ENCODE measurements at regions not wholly inside any gene's neighbourhood (a gene's known extent, or its start where the extent isn't known, plus 50 kb on each side); places are given as distances from the start of the nearest gene placed in this dataset.

DNA sequence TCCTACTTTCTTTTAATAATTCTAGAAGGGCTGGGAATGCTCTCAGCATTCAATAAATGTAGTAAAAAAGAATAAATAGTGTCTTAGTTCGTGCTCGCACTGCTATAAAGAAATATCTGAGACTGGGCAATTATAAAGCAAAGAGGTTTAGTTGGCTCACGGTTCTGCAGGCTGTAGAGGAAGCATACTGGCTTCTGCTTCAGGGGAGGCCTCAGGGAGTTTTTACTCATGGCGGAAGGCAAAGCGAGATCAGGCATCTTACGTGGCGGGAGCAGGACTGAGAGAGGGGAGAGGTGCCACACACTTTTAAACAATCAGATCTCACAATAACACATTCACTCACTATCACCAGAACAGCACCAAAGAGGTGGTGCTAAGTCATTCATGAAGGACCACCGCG, 103.0 kb upstream of the UBE2E2 start:
- TF ChIP-seq, protein P1, sequence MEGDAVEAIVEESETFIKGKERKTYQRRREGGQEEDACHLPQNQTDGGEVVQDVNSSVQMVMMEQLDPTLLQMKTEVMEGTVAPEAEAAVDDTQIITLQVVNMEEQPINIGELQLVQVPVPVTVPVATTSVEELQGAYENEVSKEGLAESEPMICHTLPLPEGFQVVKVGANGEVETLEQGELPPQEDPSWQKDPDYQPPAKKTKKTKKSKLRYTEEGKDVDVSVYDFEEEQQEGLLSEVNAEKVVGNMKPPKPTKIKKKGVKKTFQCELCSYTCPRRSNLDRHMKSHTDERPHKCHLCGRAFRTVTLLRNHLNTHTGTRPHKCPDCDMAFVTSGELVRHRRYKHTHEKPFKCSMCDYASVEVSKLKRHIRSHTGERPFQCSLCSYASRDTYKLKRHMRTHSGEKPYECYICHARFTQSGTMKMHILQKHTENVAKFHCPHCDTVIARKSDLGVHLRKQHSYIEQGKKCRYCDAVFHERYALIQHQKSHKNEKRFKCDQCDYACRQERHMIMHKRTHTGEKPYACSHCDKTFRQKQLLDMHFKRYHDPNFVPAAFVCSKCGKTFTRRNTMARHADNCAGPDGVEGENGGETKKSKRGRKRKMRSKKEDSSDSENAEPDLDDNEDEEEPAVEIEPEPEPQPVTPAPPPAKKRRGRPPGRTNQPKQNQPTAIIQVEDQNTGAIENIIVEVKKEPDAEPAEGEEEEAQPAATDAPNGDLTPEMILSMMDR (IDR thresholded peaks at IDR 0.05; ENCODE audit: insufficient read depth, low read depth, low read length) = no peak
- CTCF ChIA-PET = no interaction called here
- no peak for DNase-seq (ENCODE audit: low read depth)

DNA sequence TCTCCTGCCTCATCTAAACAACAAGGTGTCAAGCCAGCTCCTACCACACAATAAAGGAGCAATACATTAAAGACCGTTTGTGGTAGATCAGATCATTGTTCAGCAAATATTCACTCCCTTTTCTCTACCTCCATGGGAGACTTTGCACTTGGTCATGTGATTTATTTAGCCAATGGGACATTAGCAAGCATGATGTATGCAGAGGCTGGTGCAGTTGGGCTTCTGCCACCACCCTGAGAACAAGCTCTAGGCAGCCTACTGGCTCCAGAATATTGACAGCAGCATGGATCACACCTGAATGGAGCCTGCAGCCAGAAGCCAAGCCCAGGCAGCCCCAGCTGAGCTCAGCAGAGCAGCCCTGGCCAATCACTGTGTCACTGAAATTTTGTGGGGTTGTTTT, 99.4 kb upstream of the UBE2E2 start:
- ChIA-PET CTCF (no interaction called here), POLR2A (no interaction called here)
- no peaks in the 10 kb centered on the region for H3K27me3 ChIP-seq (ENCODE audit: control insufficient read depth, insufficient read depth, low read length)
- TF ChIP-seq, protein P1 (IDR thresholded peaks at IDR 0.05; ENCODE audit: insufficient read depth, low read depth, low read length) = no peak
- no peak overlapping the region for H3K4me3 ChIP-seq (ENCODE audit: low read depth, low read length)
- H3K36me3 ChIP-seq (ENCODE audit: control insufficient read depth, insufficient read depth, low read length) = no peaks in the 10 kb centered on the region
- no peak for DNase-seq (ENCODE audit: low read depth)

More for the DNA sequence above, 103.0 kb upstream of the UBE2E2 start:
- Histone ChIP-seq H3K36me3 (ENCODE audit: control insufficient read depth, insufficient read depth, low read length) (no peaks in the 10 kb centered on the region), H3K4me3 (ENCODE audit: low read depth, low read length) (no peak overlapping the region), H3K27me3 (ENCODE audit: control insufficient read depth, insufficient read depth, low read length) (no peaks in the 10 kb centered on the region)
- POLR2A ChIA-PET = no interaction called here

DNA sequence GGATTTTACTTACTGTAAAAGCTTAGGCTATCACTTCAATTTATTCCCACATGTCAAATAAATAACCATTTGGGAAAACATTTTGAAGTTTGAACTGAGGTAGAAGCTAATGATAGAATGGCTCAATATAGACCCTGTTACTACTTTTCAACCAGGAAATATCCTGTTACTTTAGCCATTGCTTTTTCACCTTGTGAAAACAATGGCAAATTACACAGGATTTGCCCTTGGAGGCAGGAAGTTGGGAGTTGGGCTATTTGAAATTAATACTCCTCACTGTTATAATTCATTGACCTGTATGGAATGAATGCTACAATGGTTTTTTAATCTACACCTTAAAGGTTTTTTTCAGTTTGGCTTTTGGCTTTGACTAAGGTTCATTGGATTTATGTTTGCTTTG, 98.1 kb upstream of the UBE2E2 start:
- Histone ChIP-seq H3K27me3 (ENCODE audit: control insufficient read depth, insufficient read depth, low read length) (no peaks in the 10 kb centered on the region; the same call in 1 of the 2 replicates), H3K36me3 (ENCODE audit: control insufficient read depth, insufficient read depth, low read length) (no peaks in the 10 kb centered on the region), H3K4me3 (ENCODE audit: low read depth, low read length) (no peak overlapping the region)
- no peak for DNase-seq (ENCODE audit: low read depth)
- CTCF ChIA-PET = no interaction called here
- TF ChIP-seq, protein P1 (IDR thresholded peaks at IDR 0.05; ENCODE audit: insufficient read depth, low read depth, low read length) = no peak
- POLR2A ChIA-PET = no interaction called here

DNA sequence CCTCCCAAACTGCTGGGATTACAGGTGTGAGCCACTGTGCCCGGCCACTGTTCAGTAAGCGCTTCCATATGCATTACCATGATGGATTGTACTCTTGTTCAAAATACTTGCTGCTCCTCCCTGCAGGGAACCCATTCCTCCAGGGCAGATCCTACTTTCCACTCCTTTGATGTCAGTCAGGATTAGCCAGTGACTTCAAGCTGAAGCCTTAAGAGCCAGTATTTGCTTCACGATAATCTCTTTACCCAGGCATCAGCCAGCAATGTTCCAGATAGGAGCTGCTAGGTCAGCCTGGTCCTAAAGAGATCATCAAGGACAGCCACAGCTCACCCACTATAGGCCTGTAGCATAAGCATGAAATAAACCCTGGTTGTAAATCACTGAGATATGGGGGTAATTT, 96.5 kb upstream of the UBE2E2 start:
- no peak overlapping the region for H3K4me3 ChIP-seq (ENCODE audit: low read depth, low read length)
- ChIA-PET POLR2A (no interaction called here), CTCF (no interaction called here)
- TF ChIP-seq, protein P1 (IDR thresholded peaks at IDR 0.05; ENCODE audit: insufficient read depth, low read depth, low read length) = no peak
- H3K27me3 ChIP-seq (ENCODE audit: control insufficient read depth, insufficient read depth, low read length) = no peaks in the 10 kb centered on the region; the same call in 1 of the 2 replicates
- no peak for DNase-seq (ENCODE audit: low read depth)
- H3K36me3 ChIP-seq (ENCODE audit: control insufficient read depth, insufficient read depth, low read length) = no peaks in the 10 kb centered on the region

DNA sequence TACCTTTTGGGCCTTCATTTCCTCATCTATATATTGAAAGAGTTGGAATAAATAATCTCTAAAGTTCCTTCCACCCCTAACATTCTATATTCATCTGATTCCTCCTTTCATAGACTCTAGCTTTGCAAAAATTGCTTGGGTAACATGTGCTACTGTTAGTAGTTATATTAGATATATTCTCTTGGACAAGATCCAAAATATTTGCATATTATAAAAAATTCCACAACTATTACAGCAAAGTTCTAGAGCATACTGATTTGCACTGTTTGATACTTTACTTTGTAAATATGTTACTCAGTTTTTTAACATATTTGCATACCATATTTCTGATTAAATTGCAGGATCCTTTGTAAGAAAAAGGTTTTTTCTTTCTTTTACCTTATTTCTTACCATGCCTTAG, 95.9 kb upstream of the UBE2E2 start:
- H3K4me3 ChIP-seq (ENCODE audit: low read depth, low read length) = no peak overlapping the region
- no peaks in the 10 kb centered on the region; the same call in 1 of the 2 replicates for H3K27me3 ChIP-seq (ENCODE audit: control insufficient read depth, insufficient read depth, low read length)
- ChIA-PET CTCF (no interaction called here), POLR2A (no interaction called here)
- TF ChIP-seq, protein P1 (IDR thresholded peaks at IDR 0.05; ENCODE audit: insufficient read depth, low read depth, low read length) = no peak
- DNase-seq (ENCODE audit: low read depth) = no peak
- H3K36me3 ChIP-seq (ENCODE audit: control insufficient read depth, insufficient read depth, low read length) = no peaks in the 10 kb centered on the region

Data from BJ (cell line).